GM12873 (cell line): ENCODE measurements at regions not wholly inside any gene's neighbourhood (a gene's known extent, or its start where the extent isn't known, plus 50 kb on each side); places are given as distances from the start of the nearest gene placed in this dataset.

Experiments used
- CTCF ChIP-seq: IDR thresholded peaks from 2 replicates; pipeline ENCODE4 v1.5.1; 2012; ENCODE audit warnings: low read depth, mild to moderate bottlenecking, moderate library complexity, low read length, control low read depth; ENCODE audit not compliant: insufficient read depth; ENCODE audit errors: missing control alignments

- no peak for TF ChIP-seq CTCF
Measured at GRCh38 chr9:100639854-100640253, 62.0 kb downstream of the CAVIN4 start.

- no peak for TF ChIP-seq CTCF
Measured at GRCh38 chr9:100640447-100641050, 62.7 kb downstream of the CAVIN4 start.

- no peak for TF ChIP-seq CTCF
Measured at GRCh38 chr9:100641166-100641565, 63.3 kb downstream of the CAVIN4 start.

- TF ChIP-seq CTCF, result no peak
Measured at GRCh38 chr9:100652850-100653249, 75.0 kb downstream of the CAVIN4 start.

- no peak for TF ChIP-seq CTCF
Measured at GRCh38 chr9:100653643-100654334, 75.9 kb downstream of the CAVIN4 start.

GRCh38 chr9:100661668-100662067, 83.8 kb downstream of the CAVIN4 start:
- no peak for TF ChIP-seq CTCF

- no peak for TF ChIP-seq CTCF
Measured at GRCh38 chr9:100662122-100662521, 84.2 kb downstream of the CAVIN4 start.
